AG09309 (cell line): ENCODE measurements at regions not wholly inside any gene's neighbourhood (a gene's known extent, or its start where the extent isn't known, plus 50 kb on each side); places are given as distances from the start of the nearest gene placed in this dataset.
"Not testable (repeated sequence)": the region's sequence is repeated elsewhere in the genome, so short reads cannot be mapped to it uniquely, and the experiment has no call there.

ENCODE experiments used
- DNase-seq: peaks from one replicate; pipeline ENCODE4 v3.0.0-alpha.2; 2010; ENCODE audit warnings: low read depth
- H3K4me3 ChIP-seq: 2 replicates; pipeline ENCODE4 v1.5.1; 2011; ENCODE audit warnings: mild to moderate bottlenecking, low read depth, low read length, moderate library complexity; ENCODE audit not compliant: control insufficient read depth
- CTCF ChIP-seq: IDR thresholded peaks from 2 replicates; pipeline ENCODE4 v1.5.1; 2011; ENCODE audit warnings: mild to moderate bottlenecking, low read depth, low read length, inconsistent platforms; ENCODE audit not compliant: insufficient read depth, control insufficient read depth; ENCODE audit errors: missing control alignments

GRCh38 chr5:130795037-130795436 lies 370.0 kb downstream of the HINT1 start:
- DNase-seq: no peak
- no peak for TF ChIP-seq CTCF
- no peak overlapping the region for H3K4me3 ChIP-seq

- no peak overlapping the region for H3K4me3 ChIP-seq
- TF ChIP-seq CTCF: no peak
- no peak for DNase-seq
Observed at GRCh38 chr5:130777794-130778193, 387.3 kb downstream of the HINT1 start.

GRCh38 chr5:130773813-130774212 lies 391.2 kb downstream of the HINT1 start:
- no peak for DNase-seq
- H3K4me3 ChIP-seq: no peak overlapping the region
- no peak for TF ChIP-seq CTCF

- no peak for TF ChIP-seq CTCF
- no peak overlapping the region for H3K4me3 ChIP-seq
- DNase-seq: no peak
Observed at GRCh38 chr5:130762031-130762430, 403.0 kb downstream of the HINT1 start.

- DNase-seq: no peak
Observed at GRCh38 chr5:130759061-130759460, 406.0 kb downstream of the HINT1 start.

GRCh38 chr5:130747556-130747955 lies 417.5 kb downstream of the HINT1 start:
- TF ChIP-seq CTCF: no peak
- no peak for DNase-seq
- H3K4me3 ChIP-seq: no peak overlapping the region

More at GRCh38 chr5:130759061-130759460, 406.0 kb downstream of the HINT1 start:
- no peak for TF ChIP-seq CTCF
- H3K4me3 ChIP-seq: no peak overlapping the region

- not testable (repeated sequence) for H3K4me3 ChIP-seq, DNase-seq
Observed at GRCh38 chr5:130746641-130747040, 418.4 kb downstream of the HINT1 start.
